HG03439 (cell line): ENCODE measurements at regions not wholly inside any gene's neighbourhood (a gene's known extent, or its start where the extent isn't known, plus 50 kb on each side); places are given as distances from the start of the nearest gene placed in this dataset.
A peak's percentile ranks its signal among the peaks of the same experiment; 100 is the strongest.

ENCODE experiments used
- ATAC-seq: cut with Tn5 transposase; IDR thresholded peaks from one replicate; pipeline ENCODE4 v1.9.1; 2021; ENCODE audit warnings: mild to moderate bottlenecking, moderate library complexity; ENCODE audit not compliant: unreplicated experiment

GRCh38 chr2:6443061-6443823, 422.5 kb downstream of the CMPK2 start:
- no peak for ATAC-seq

- no peak for ATAC-seq
These were observed 421.2 kb downstream of the CMPK2 start for GRCh38 chr2:6444514-6444913.

- no peak for ATAC-seq
These were observed 420.6 kb downstream of the CMPK2 start for GRCh38 chr2:6445156-6445555.

GRCh38 chr2:6446938-6447608, 418.6 kb downstream of the CMPK2 start:
- no peak for ATAC-seq

- ATAC-seq = no peak
These were observed 416.8 kb downstream of the CMPK2 start for GRCh38 chr2:6448893-6449292.

- ATAC-seq = no peak
These were observed 416.4 kb downstream of the CMPK2 start for GRCh38 chr2:6449343-6449742.

GRCh38 chr2:6452702-6453481, 412.8 kb downstream of the CMPK2 start:
- ATAC-seq = no peak

- ATAC-seq = no peak
These were observed 411.3 kb downstream of the CMPK2 start for GRCh38 chr2:6454286-6454990.

- no peak for ATAC-seq
These were observed 406.6 kb downstream of the CMPK2 start for GRCh38 chr2:6459138-6459537.

- ATAC-seq = no peak
These were observed 395.2 kb downstream of the CMPK2 start for GRCh38 chr2:6470518-6470917.

- no peak for ATAC-seq
These were observed 394.3 kb downstream of the CMPK2 start for GRCh38 chr2:6471419-6471818.

- ATAC-seq = no peak
These were observed 391.3 kb downstream of the CMPK2 start for GRCh38 chr2:6474161-6475140.

GRCh38 chr2:6475155-6475940, 390.4 kb downstream of the CMPK2 start:
- ATAC-seq = peak; percentile 43

GRCh38 chr2:6480514-6480913, 385.2 kb downstream of the CMPK2 start:
- ATAC-seq = no peak

GRCh38 chr2:6482256-6482655, 383.5 kb downstream of the CMPK2 start:
- ATAC-seq = no peak

GRCh38 chr2:6487765-6488164, 377.9 kb downstream of the CMPK2 start:
- ATAC-seq = no peak

GRCh38 chr2:6492573-6492972, 373.1 kb downstream of the CMPK2 start:
- no peak for ATAC-seq

GRCh38 chr2:6493266-6493665, 372.4 kb downstream of the CMPK2 start:
- ATAC-seq = no peak

GRCh38 chr2:6493669-6494068, 372.0 kb downstream of the CMPK2 start:
- ATAC-seq = no peak
